B cell (primary cell): ENCODE measurements at regions not wholly inside any gene's neighbourhood (a gene's known extent, or its start where the extent isn't known, plus 50 kb on each side); places are given as distances from the start of the nearest gene placed in this dataset.

Experiments
- ATAC-seq: fragments of 200-7000 bp; cut with Tn5 transposase; one replicate; pipeline ENCODE4 v1.10.0; 2021; ENCODE audit warnings: low read depth, mild to moderate bottlenecking, moderate number of reproducible peaks, moderate library complexity
- CTCF ChIA-PET: fragments of 350-600 bp; sonication (Branson Sonifier 250); formaldehyde crosslinking; loops from one replicate; lab custom pipeline; 2021; ENCODE audit warnings: antibody characterized with exemption, inconsistent platforms; lab: Charles Lee
- POLR2A ChIA-PET: fragments of 350-600 bp; sonication (Branson Sonifier 250); formaldehyde crosslinking; loops from one replicate; lab custom pipeline; 2021; ENCODE audit warnings: antibody characterized with exemption; lab: Charles Lee
- DNase-seq: peaks from one replicate; pipeline ENCODE4 v3.0.0; 2013
- H2AFZ ChIP-seq: 2 replicates; pipeline ENCODE4 v1.6.1; 2012; ENCODE audit warnings: mild to moderate bottlenecking, low read depth, low read length; ENCODE audit not compliant: insufficient read depth, poor library complexity, severe bottlenecking
- H3K27ac ChIP-seq, 2 donors: 1 replicate in 1 of 2; 2 replicates in 1 of 2; pipeline ENCODE4 v1.5.1; 2012 to 2013; ENCODE audit warnings: low read length in 2 of 2, mild to moderate bottlenecking in 2 of 2, moderate library complexity in 1 of 2
- H3K27me3 ChIP-seq, 4 experiments: fragments of 200-600 bp in 1 of 4; sonication (generic) in 1 of 4; replicated peaks in 1 of 4; 1 replicate in 2 of 4; 2 replicates in 2 of 4; pipeline versions ENCODE4 v1.6.1 to v1.7.0; 2013 to 2016; ENCODE audit warnings: low read length in 3 of 4, mild to moderate bottlenecking in 2 of 4, mixed read lengths in 1 of 4, moderate library complexity in 1 of 4; ENCODE audit not compliant: insufficient read depth in 4 of 4, control insufficient read depth in 3 of 4; ENCODE audit errors: control extremely low read depth in 1 of 4
- H3K36me3 ChIP-seq, 2 experiments: replicated peaks in 1 of 2; 1 replicate in 1 of 2; 2 replicates in 1 of 2; pipeline versions ENCODE4 v1.6.1 to v1.7.1; 2013; ENCODE audit warnings: low read length in 1 of 2; ENCODE audit not compliant: insufficient read depth in 2 of 2, control insufficient read depth in 1 of 2; ENCODE audit errors: control extremely low read depth in 1 of 2, extremely low read depth in 1 of 2
- H3K4me1 ChIP-seq, 2 donors: fragments of 200-600 bp in 1 of 2; sonication (generic) in 1 of 2; 1 replicate in 1 of 2; 2 replicates in 1 of 2; pipeline versions ENCODE4 v1.5.1 to v1.6.1; 2013 to 2017; ENCODE audit warnings: low read length in 2 of 2; ENCODE audit not compliant: control insufficient read depth in 2 of 2, insufficient read depth in 2 of 2
- H3K4me2 ChIP-seq: replicated peaks from 2 replicates; pipeline ENCODE3; 2012; ENCODE audit warnings: mild to moderate bottlenecking, low read depth, low read length; ENCODE audit not compliant: poor library complexity, severe bottlenecking
- H3K4me3 ChIP-seq, 5 experiments: fragments of 200-600 bp in 1 of 5; sonication (generic) in 1 of 5; 1 replicate in 3 of 5; 2 replicates in 2 of 5; pipeline versions ENCODE4 v1.5.1 to v1.7.0; 2011 to 2016; ENCODE audit warnings: low read length in 4 of 5, mild to moderate bottlenecking in 4 of 5, low read depth in 2 of 5, control low read depth in 1 of 5, moderate library complexity in 1 of 5; ENCODE audit not compliant: insufficient read depth in 1 of 5; ENCODE audit errors: control extremely low read depth in 1 of 5, extremely low read depth in 1 of 5
- H3K79me2 ChIP-seq: fragments of 200-600 bp; sonication (generic); one replicate; pipeline ENCODE4 v1.6.0; 2016; ENCODE audit warnings: low read length; ENCODE audit not compliant: control insufficient read depth, insufficient read depth
- H3K9ac ChIP-seq: fragments of 200-600 bp; sonication (generic); 2 replicates; pipeline ENCODE4 v1.6.1; 2017; ENCODE audit warnings: mild to moderate bottlenecking, low read length, moderate library complexity
- H3K9me3 ChIP-seq, 3 donors: one replicate each; pipeline versions ENCODE4 v1.6.1 to v1.7.1; 2013; ENCODE audit warnings: low read length in 2 of 3; ENCODE audit not compliant: control insufficient read depth in 2 of 3, insufficient read depth in 1 of 3; ENCODE audit errors: control extremely low read depth in 1 of 3
- H4K20me1 ChIP-seq: 2 replicates; pipeline ENCODE4 v1.6.0; 2012; ENCODE audit warnings: mild to moderate bottlenecking, low read length; ENCODE audit not compliant: insufficient read depth, control insufficient read depth, poor library complexity, severe bottlenecking
- H3K27ac Mint-ChIP-seq: one replicate; pipeline ENCODE4 v1.8.0; 2021; ENCODE audit warnings: mixed read lengths
- H3K27me3 Mint-ChIP-seq: one replicate; pipeline ENCODE4 v1.8.0; 2021; ENCODE audit warnings: mixed read lengths
- H3K4me1 Mint-ChIP-seq: one replicate; pipeline ENCODE4 v1.8.0; 2021; ENCODE audit warnings: mixed read lengths
- H3K4me3 Mint-ChIP-seq: one replicate; pipeline ENCODE4 v1.8.0; 2021; ENCODE audit warnings: mixed read lengths
- H3K9me3 Mint-ChIP-seq: one replicate; pipeline ENCODE4 v1.8.0; 2022; ENCODE audit warnings: mixed read lengths; ENCODE audit not compliant: insufficient read depth
- EZH2 ChIP-seq: IDR thresholded peaks from 2 replicates; pipeline ENCODE4 v1.6.1; 2012; ENCODE audit warnings: borderline replicate concordance, low read depth, mild to moderate bottlenecking, moderate library complexity, low read length; ENCODE audit not compliant: insufficient read depth, poor library complexity, severe bottlenecking
- WGBS: methylation state at CpG from one replicate; pipeline ENCODE4 v1.1.5; 2013; ENCODE audit warnings: missing lambda C conversion rate; ENCODE audit not compliant: insufficient coverage; 5-methylcytosine and 5-hydroxymethylcytosine counted together
- intact Hi-C: fragments of 100-400 bp; cut with micrococcal nuclease; formaldehyde crosslinking; loops from one replicate; pipeline ENCODE4 v1.10.0; 2022
- TF ChIP-seq, protein P1 (sequence below): fragments of 200-600 bp; IDR thresholded peaks from one replicate; pipeline ENCODE4 v1.8.0; 2022; ENCODE audit warnings: antibody characterized with exemption, mild to moderate bottlenecking

DNA sequence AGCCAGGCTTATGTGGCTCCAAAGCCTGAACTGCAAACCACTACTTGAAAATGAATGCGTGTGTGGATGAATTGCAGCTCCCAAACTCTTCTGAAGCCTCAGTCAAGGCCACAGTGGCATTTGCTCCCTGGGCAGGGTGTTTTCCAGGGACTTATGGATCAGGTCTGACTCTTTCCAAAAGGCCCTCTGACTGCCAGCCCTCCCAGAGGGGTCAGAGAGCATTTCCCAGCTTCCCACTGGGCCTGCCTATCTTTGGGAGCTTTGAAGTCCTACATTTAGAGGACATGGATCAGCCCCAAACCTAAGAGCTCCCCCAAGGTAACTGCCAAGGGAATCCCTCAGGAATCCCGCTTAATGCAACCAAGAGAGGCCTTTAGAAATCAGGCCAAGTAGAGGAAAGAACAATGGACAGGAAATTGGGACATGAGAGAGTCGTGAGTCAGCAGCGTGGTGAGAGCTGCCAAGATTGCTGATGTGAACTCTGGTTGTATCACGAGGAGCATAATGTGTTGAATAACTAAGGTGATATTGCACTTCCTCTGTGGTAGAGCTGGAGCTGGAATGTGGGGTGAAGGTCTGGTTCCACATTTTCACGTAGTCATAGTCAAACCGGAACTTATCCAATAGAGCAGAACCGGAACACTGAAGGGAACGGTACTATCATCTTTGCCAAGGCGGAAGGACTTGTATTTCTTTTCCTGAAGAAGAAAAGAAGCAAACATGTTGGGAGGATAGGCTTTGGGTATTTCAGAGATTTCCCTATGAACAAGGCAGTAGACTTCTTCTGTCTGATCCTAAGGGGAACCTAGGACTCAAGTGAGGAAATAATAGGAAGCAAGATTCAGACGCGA is 99.4 kb upstream of the JUN start:
- CTCF ChIA-PET: interaction anchor here (0.6 kb wide), 1 partner anchor 706 kb away, joined by 3 read pairs; no protein-coding TSS in a partner anchor
- Histone ChIP-seq H3K4me2 (peak overlapping the region; percentile 41), H3K27me3 (no peaks in the 10 kb centered on the region), H3K4me3 (no peak overlapping the region), H2AFZ (no peak overlapping the region), H3K36me3 (no peaks in the 10 kb centered on the region), H3K27ac (no peak overlapping the region), H3K79me2 (no peaks in the 10 kb centered on the region), H3K9ac (no peak overlapping the region), H4K20me1 (no peaks in the 10 kb centered on the region), H3K4me1 (peaks cover 22 to 26% of the 10 kb centered on the region in 2 donors), H3K9me3 (no peaks in the 10 kb centered on the region)
- DNase-seq (peak; percentile 40), ATAC-seq (no peak)
- no peaks in the 10 kb centered on the region for H3K9me3 Mint-ChIP-seq
- POLR2A ChIA-PET: no interaction called here
- no peaks in the 10 kb centered on the region for H3K27me3 Mint-ChIP-seq
- peak overlapping the region; percentile 21 for H3K4me3 Mint-ChIP-seq
- TF ChIP-seq EZH2: no peak
- TF ChIP-seq, protein P1, sequence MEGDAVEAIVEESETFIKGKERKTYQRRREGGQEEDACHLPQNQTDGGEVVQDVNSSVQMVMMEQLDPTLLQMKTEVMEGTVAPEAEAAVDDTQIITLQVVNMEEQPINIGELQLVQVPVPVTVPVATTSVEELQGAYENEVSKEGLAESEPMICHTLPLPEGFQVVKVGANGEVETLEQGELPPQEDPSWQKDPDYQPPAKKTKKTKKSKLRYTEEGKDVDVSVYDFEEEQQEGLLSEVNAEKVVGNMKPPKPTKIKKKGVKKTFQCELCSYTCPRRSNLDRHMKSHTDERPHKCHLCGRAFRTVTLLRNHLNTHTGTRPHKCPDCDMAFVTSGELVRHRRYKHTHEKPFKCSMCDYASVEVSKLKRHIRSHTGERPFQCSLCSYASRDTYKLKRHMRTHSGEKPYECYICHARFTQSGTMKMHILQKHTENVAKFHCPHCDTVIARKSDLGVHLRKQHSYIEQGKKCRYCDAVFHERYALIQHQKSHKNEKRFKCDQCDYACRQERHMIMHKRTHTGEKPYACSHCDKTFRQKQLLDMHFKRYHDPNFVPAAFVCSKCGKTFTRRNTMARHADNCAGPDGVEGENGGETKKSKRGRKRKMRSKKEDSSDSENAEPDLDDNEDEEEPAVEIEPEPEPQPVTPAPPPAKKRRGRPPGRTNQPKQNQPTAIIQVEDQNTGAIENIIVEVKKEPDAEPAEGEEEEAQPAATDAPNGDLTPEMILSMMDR: no peak
- peaks cover 21% of the 10 kb centered on the region for H3K4me1 Mint-ChIP-seq
- intact Hi-C loops: no loop called here
- WGBS: 30% methylated on average over 9 of the region's 12 CpGs
- H3K27ac Mint-ChIP-seq: no peak overlapping the region

DNA sequence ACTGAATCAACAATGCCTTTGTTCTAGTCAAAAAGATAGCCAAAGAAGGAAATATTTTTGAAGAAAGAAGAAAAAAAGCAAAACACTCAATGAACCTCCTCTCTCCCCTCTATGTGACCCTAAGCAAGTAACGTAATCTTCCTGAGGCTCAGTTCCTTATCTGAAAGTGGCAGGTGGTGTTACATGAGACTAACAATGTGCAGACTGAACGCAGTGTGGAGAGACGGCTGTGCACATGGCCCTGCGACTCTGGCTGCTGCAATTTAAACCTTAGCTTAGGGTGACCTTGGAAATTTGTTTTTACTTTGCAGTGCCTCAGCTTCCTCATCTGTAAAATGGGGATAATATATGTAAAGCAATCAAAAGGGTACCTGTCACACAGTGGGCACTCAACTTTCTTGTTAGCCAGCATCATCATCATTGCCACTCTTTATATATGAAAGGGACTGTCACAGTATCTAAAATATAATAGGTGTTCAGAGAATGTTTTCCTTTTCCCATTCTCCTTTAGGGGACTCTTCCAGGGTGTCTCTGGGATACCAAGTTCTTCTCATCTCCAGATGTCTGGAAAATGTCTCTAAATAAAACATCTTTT is 100.1 kb upstream of the JUN start:
- no peaks in the 10 kb centered on the region for H3K27me3 ChIP-seq
- intact Hi-C loops: no loop called here
- no peaks in the 10 kb centered on the region for H3K79me2 ChIP-seq
- peaks cover 22 to 26% of the 10 kb centered on the region in 2 donors for H3K4me1 ChIP-seq
- no peaks in the 10 kb centered on the region for H3K9me3 Mint-ChIP-seq
- no peaks in the 10 kb centered on the region for H3K36me3 ChIP-seq
- H3K4me1 Mint-ChIP-seq: peaks cover 21% of the 10 kb centered on the region
- no peak overlapping the region for H3K9ac ChIP-seq
- DNase-seq (peak; percentile 50), ATAC-seq (peak; percentile 81)
- H3K9me3 ChIP-seq: no peaks in the 10 kb centered on the region
- 10% methylated on average over 3 of the region's 4 CpGs for WGBS
- TF ChIP-seq EZH2: no peak
- TF ChIP-seq, protein P1: no peak
- CTCF ChIA-PET: no interaction called here
- H3K4me2 ChIP-seq: peak overlapping the region; percentile 41
- H3K4me3 ChIP-seq: no peak overlapping the region
- no peaks in the 10 kb centered on the region for H4K20me1 ChIP-seq
- no peak overlapping the region for H3K4me3 Mint-ChIP-seq
- no peaks in the 10 kb centered on the region for H3K27me3 Mint-ChIP-seq
- POLR2A ChIA-PET: no interaction called here
- no peak overlapping the region for H3K27ac ChIP-seq
- H3K27ac Mint-ChIP-seq: no peak overlapping the region
- H2AFZ ChIP-seq: no peak overlapping the region
